HG02973 (cell line): ENCODE measurements at regions not wholly inside any gene's neighbourhood (a gene's known extent, or its start where the extent isn't known, plus 50 kb on each side); places are given as distances from the start of the nearest gene placed in this dataset.

Experiments used
- ATAC-seq: cut with Tn5 transposase; IDR thresholded peaks from one replicate; pipeline ENCODE4 v1.9.1; 2021; ENCODE audit warnings: moderate library complexity; ENCODE audit not compliant: unreplicated experiment

- ATAC-seq = no peak
Measured at GRCh38 chr5:88401686-88402085, 133.0 kb upstream of the TMEM161B start.

GRCh38 chr5:88401228-88401627, 132.6 kb upstream of the TMEM161B start:
- ATAC-seq = no peak

- no peak for ATAC-seq
Measured at GRCh38 chr5:88399561-88399960, 130.9 kb upstream of the TMEM161B start.

GRCh38 chr5:88398316-88398715, 129.7 kb upstream of the TMEM161B start:
- no peak for ATAC-seq

GRCh38 chr5:88396751-88397281, 128.2 kb upstream of the TMEM161B start:
- no peak for ATAC-seq

GRCh38 chr5:88396000-88396535, 127.4 kb upstream of the TMEM161B start:
- no peak for ATAC-seq

- no peak for ATAC-seq
Measured at GRCh38 chr5:88395264-88395663, 126.6 kb upstream of the TMEM161B start.

GRCh38 chr5:88394536-88395175, 126.0 kb upstream of the TMEM161B start:
- no peak for ATAC-seq

GRCh38 chr5:88393716-88394535, 125.3 kb upstream of the TMEM161B start:
- ATAC-seq = no peak

GRCh38 chr5:88393042-88393441, 124.4 kb upstream of the TMEM161B start:
- ATAC-seq = no peak

- ATAC-seq = no peak
Measured at GRCh38 chr5:88391991-88392390, 123.3 kb upstream of the TMEM161B start.

- ATAC-seq = no peak
Measured at GRCh38 chr5:88391116-88391515, 122.5 kb upstream of the TMEM161B start.

GRCh38 chr5:88390481-88390880, 121.8 kb upstream of the TMEM161B start:
- ATAC-seq = no peak

- no peak for ATAC-seq
Measured at GRCh38 chr5:88390096-88390441, 121.4 kb upstream of the TMEM161B start.

- no peak for ATAC-seq
Measured at GRCh38 chr5:88389338-88390095, 120.9 kb upstream of the TMEM161B start.

- no peak for ATAC-seq
Measured at GRCh38 chr5:88388476-88389337, 120.1 kb upstream of the TMEM161B start.

- no peak for ATAC-seq
Measured at GRCh38 chr5:88384886-88385285, 116.2 kb upstream of the TMEM161B start.

GRCh38 chr5:88380332-88380731, 111.7 kb upstream of the TMEM161B start:
- no peak for ATAC-seq

- no peak for ATAC-seq
Measured at GRCh38 chr5:88377705-88378656, 109.3 kb upstream of the TMEM161B start.
